Prostate gland (tissue), 2 donors: ENCODE measurements at regions not wholly inside any gene's neighbourhood (a gene's known extent, or its start where the extent isn't known, plus 50 kb on each side); places are given as distances from the start of the nearest gene placed in this dataset.

ENCODE experiments used
- DNase-seq: peaks from one replicate; pipeline ENCODE4 v3.0.0-alpha.2; 2019; ENCODE audit warnings: low spot score
- H3K27ac ChIP-seq, 2 donors: fragments of 200-600 bp; sonication (generic); 2 replicates each; pipeline ENCODE4 v1.5.1; 2017 to 2019
- H3K27me3 ChIP-seq: fragments of 200-600 bp; sonication (generic); replicated peaks from 2 replicates; pipeline ENCODE4 v1.5.1; 2019; ENCODE audit not compliant: insufficient read depth
- H3K36me3 ChIP-seq, 2 donors: fragments of 200-600 bp; sonication (generic); 1 replicate in 1 of 2; 2 replicates in 1 of 2; pipeline versions ENCODE4 v1.5.1 to v1.8.1; 2017 to 2019
- H3K4me1 ChIP-seq: fragments of 200-600 bp; sonication (generic); replicated peaks from 2 replicates; pipeline ENCODE4 v1.5.1; 2019
- H3K4me3 ChIP-seq, 2 donors: fragments of 200-600 bp; sonication (generic); 2 replicates each; pipeline ENCODE4 v1.5.1; 2017 to 2019
- H3K9me3 ChIP-seq: fragments of 200-600 bp; sonication (generic); 2 replicates; pipeline ENCODE4 v1.5.1; 2017
- POLR2A ChIP-seq: fragments of 450-650 bp; IDR thresholded peaks from one replicate; pipeline ENCODE4 v1.6.1; 2016; ENCODE audit warnings: antibody characterized with exemption, mild to moderate bottlenecking
- POLR2AphosphoS5 ChIP-seq: sonication (generic); formaldehyde crosslinking; IDR thresholded peaks from one replicate; pipeline ENCODE4 v1.6.1; 2017; ENCODE audit warnings: antibody characterized with exemption
- WGBS: methylation state at CpG from one replicate; pipeline ENCODE4 v1.1.5; 2018; 5-methylcytosine and 5-hydroxymethylcytosine counted together
- intact Hi-C: fragments of 100-400 bp; cut with DNase I; formaldehyde crosslinking; loops from one replicate; pipeline ENCODE4 v1.14.2; 2022
- TF ChIP-seq, protein P1 (sequence below), 4 experiments: fragments of 200-600 bp in 2 of 4; fragments of 450-650 bp in 2 of 4; sonication (generic) in 2 of 4; IDR thresholded peaks; 1 replicate in 3 of 4; 2 replicates in 1 of 4; pipeline ENCODE4 v1.5.1; 2016 to 2019; ENCODE audit warnings: antibody characterized with exemption in 4 of 4, mild to moderate bottlenecking in 2 of 4, moderate library complexity in 2 of 4

DNA sequence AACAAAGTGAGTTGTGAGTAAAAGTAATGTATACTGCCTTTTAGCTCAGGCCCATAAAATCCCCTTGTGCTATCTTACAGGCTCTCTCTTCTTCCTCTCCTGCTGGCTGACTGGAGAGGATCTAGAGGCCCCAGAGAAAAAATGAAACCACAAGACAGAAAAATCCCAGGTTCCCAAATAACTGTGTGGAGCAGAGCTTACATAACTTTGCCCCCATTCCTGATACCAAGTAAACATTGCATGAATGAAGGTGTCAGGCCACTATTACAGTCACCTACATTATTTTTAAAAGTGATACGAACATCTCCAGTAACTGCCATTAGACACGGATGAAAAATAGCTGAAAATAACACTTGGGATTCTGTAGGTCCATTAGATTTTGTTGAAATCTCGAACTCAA lies 386.0 kb upstream of the NR5A2 start:
- Histone ChIP-seq H3K36me3 (no peaks in the 10 kb centered on the region), H3K27me3 (no peaks in the 10 kb centered on the region), H3K4me1 (no peaks in the 10 kb centered on the region), H3K9me3 (no peaks in the 10 kb centered on the region), H3K4me3 (no peak overlapping the region), H3K27ac (no peak overlapping the region)
- intact Hi-C loops: no loop called here
- WGBS: 74% methylated on average over 3 of the region's 3 CpGs
- DNase-seq: no peak
- TF ChIP-seq, protein P1, sequence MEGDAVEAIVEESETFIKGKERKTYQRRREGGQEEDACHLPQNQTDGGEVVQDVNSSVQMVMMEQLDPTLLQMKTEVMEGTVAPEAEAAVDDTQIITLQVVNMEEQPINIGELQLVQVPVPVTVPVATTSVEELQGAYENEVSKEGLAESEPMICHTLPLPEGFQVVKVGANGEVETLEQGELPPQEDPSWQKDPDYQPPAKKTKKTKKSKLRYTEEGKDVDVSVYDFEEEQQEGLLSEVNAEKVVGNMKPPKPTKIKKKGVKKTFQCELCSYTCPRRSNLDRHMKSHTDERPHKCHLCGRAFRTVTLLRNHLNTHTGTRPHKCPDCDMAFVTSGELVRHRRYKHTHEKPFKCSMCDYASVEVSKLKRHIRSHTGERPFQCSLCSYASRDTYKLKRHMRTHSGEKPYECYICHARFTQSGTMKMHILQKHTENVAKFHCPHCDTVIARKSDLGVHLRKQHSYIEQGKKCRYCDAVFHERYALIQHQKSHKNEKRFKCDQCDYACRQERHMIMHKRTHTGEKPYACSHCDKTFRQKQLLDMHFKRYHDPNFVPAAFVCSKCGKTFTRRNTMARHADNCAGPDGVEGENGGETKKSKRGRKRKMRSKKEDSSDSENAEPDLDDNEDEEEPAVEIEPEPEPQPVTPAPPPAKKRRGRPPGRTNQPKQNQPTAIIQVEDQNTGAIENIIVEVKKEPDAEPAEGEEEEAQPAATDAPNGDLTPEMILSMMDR (IDR thresholded peaks at IDR 0.05): no peak
- TF ChIP-seq POLR2A (no peak), POLR2AphosphoS5 (no peak)

DNA sequence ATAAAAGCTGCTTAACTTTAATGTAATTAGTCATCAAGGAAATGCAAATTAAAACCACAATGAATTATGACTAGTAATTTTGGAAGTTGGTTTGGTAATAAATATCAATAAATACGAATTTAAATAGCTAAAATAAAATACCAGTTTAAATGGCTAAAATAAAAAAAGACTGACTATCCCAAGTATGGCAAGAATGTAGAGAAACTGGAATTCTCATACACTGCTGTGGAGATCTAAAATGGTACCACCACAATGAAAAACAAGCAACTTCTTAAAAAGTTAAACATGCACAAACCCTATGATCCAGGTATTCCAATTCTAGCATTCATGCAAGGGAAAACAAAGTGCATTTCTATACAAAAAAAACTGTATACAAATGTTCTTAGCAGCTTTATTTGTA lies 382.6 kb upstream of the NR5A2 start:
- DNase-seq: no peak
- Histone ChIP-seq H3K9me3 (no peaks in the 10 kb centered on the region), H3K27me3 (no peaks in the 10 kb centered on the region), H3K36me3 (no peaks in the 10 kb centered on the region), H3K4me1 (no peaks in the 10 kb centered on the region), H3K4me3 (no peak overlapping the region), H3K27ac (no peak overlapping the region)
- no peak for TF ChIP-seq POLR2AphosphoS5
- TF ChIP-seq POLR2A: no peak
- TF ChIP-seq, protein P1 (IDR thresholded peaks at IDR 0.05): no peak
- intact Hi-C loops: no loop called here
- WGBS: 37% methylated on average over 1 of the region's 1 CpG

DNA sequence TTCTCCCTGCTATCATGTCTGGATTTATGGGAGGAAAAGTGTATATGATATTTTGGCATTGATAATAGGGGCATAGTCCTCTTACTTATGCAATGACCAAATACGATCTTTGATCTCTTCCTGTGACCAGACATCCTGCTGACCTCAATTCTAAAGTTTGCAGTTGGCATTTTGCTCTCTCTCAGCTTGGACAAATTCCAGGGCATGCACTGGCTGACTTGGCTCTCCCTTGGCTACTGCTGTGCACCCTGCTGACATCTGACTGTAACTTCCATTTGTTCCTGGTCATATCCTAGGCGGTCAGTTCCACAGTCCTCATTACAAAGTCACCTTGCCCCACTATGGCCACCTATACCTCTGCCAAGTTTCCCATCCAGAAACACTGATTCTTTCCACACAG lies 380.7 kb upstream of the NR5A2 start:
- Histone ChIP-seq H3K4me3 (no peak overlapping the region), H3K27ac (no peak overlapping the region), H3K9me3 (no peaks in the 10 kb centered on the region), H3K36me3 (no peaks in the 10 kb centered on the region), H3K4me1 (no peaks in the 10 kb centered on the region), H3K27me3 (no peaks in the 10 kb centered on the region)
- TF ChIP-seq, protein P1 (IDR thresholded peaks at IDR 0.05): no peak
- no peak for TF ChIP-seq POLR2AphosphoS5
- TF ChIP-seq POLR2A: no peak
- DNase-seq: no peak
- intact Hi-C loops: no loop called here
- WGBS: 96% methylated on average over 2 of the region's 2 CpGs

GRCh38 chr1:199657449-199657848 lies 370.1 kb upstream of the NR5A2 start:
- TF ChIP-seq POLR2A (no peak), POLR2AphosphoS5 (no peak)
- TF ChIP-seq, protein P1 (IDR thresholded peaks at IDR 0.05): no peak
- 48% methylated on average over 3 of the region's 3 CpGs for WGBS

DNA sequence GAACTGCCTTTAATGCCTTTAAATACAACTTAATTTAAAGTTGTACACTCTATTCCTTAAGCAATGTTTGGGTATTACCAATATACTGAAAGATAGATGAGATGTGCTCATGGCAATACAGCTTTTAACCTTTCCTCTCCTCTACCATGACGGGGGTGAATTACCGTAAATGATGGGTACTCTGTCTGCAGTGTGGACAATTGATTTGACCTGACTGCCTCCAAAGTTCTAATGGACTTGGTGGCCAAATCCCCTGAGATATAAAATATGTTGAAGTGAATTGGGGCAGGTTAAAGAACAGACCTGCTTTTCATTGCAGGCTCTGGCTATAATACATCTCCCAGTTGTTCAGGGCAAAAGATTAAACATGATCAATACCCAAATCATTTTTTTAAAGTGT lies 367.4 kb upstream of the NR5A2 start:
- H3K27ac ChIP-seq: no peak overlapping the region
- intact Hi-C loops: no loop called here
- H3K4me1 ChIP-seq: no peaks in the 10 kb centered on the region
- H3K36me3 ChIP-seq: no peaks in the 10 kb centered on the region
- 95% methylated on average over 2 of the region's 2 CpGs for WGBS
- TF ChIP-seq POLR2A (no peak), POLR2AphosphoS5 (no peak)
- TF ChIP-seq, protein P1 (IDR thresholded peaks at IDR 0.05): no peak
- no peak for DNase-seq
- H3K27me3 ChIP-seq: no peaks in the 10 kb centered on the region
- no peak overlapping the region for H3K4me3 ChIP-seq
- no peaks in the 10 kb centered on the region for H3K9me3 ChIP-seq

More at GRCh38 chr1:199657449-199657848, 370.1 kb upstream of the NR5A2 start:
- Histone ChIP-seq H3K4me1 (no peaks in the 10 kb centered on the region), H3K27ac (no peak overlapping the region), H3K36me3 (no peaks in the 10 kb centered on the region), H3K27me3 (no peaks in the 10 kb centered on the region), H3K4me3 (no peak overlapping the region), H3K9me3 (no peaks in the 10 kb centered on the region)
- no peak for DNase-seq
- intact Hi-C loops: no loop called here
